Activated CD8-positive, alpha-beta T cell treated with anti-CD3 and anti-CD28 coated beads for 36 hours (primary cell): ENCODE measurements at regions not wholly inside any gene's neighbourhood (a gene's known extent, or its start where the extent isn't known, plus 50 kb on each side); places are given as distances from the start of the nearest gene placed in this dataset.

ENCODE experiments used
- ATAC-seq: fragments of 200-7000 bp; cut with Tn5 transposase; one replicate; pipeline ENCODE4 v1.10.0; 2021; ENCODE audit warnings: mild to moderate bottlenecking, moderate library complexity
- CTCF ChIA-PET: fragments of 350-600 bp; sonication (Branson Sonifier 250); formaldehyde crosslinking; loops from one replicate; lab custom pipeline; 2021; ENCODE audit warnings: antibody characterized with exemption; lab: Charles Lee
- POLR2A ChIA-PET: fragments of 350-600 bp; sonication (Branson Sonifier 250); formaldehyde crosslinking; loops from one replicate; lab custom pipeline; 2021; ENCODE audit warnings: antibody characterized with exemption; lab: Charles Lee
- DNase-seq: peaks from one replicate; pipeline ENCODE4 v3.0.0-alpha.2; 2020
- H3K27ac Mint-ChIP-seq: one replicate; pipeline ENCODE4 v1.8.0; 2021; ENCODE audit warnings: mild to moderate bottlenecking, mixed read lengths
- H3K27me3 Mint-ChIP-seq: one replicate; pipeline ENCODE4 v1.8.0; 2021; ENCODE audit warnings: mixed read lengths
- H3K36me3 Mint-ChIP-seq: one replicate; pipeline ENCODE4 v1.8.0; 2021; ENCODE audit warnings: low read depth, mixed read lengths
- H3K4me1 Mint-ChIP-seq: one replicate; pipeline ENCODE4 v1.8.0; 2021; ENCODE audit warnings: low read depth, mixed read lengths
- H3K4me3 Mint-ChIP-seq: one replicate; pipeline ENCODE4 v1.8.0; 2021; ENCODE audit warnings: mild to moderate bottlenecking, moderate library complexity, mixed read lengths
- H3K9me3 Mint-ChIP-seq: one replicate; pipeline ENCODE4 v1.8.0; 2021; ENCODE audit warnings: mixed read lengths
- CTCF ChIP-seq: fragments of 200-600 bp; IDR thresholded peaks from one replicate; pipeline ENCODE4 v1.8.0; 2022; ENCODE audit warnings: antibody characterized with exemption, mild to moderate bottlenecking
- intact Hi-C: fragments of 100-400 bp; cut with micrococcal nuclease; formaldehyde crosslinking; loops from one replicate; pipeline ENCODE4 v1.10.0; 2022

DNA sequence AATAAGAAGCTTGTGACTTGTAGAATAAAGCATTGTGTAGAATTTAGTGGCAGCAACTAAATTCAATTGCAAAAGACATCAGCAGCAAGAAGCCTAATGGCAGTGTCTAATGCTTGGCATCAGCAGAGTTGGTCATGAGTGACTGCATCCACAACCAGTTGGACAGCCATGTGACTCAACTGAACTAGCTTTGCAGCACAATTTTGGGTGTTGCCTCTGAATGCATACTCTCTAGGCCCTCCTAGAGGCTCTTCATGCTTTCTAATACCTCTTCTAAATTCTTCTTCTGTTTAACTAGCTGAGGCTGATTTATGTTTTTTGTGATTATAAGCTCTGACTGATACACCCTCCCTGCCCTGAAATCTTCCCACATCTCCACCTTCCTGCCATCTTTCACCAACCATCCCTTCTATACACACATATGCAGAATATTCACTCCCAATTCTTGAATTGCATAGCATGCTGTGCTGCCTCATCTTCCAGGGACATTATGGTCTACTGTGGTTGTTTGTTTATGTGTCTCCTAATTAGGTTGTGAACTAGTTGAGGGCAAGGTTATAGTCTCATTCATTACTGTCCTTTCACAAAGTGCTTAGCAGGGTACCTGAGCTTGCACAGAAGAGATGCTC is 266.7 kb upstream of the GJB5 start:
- Mint-ChIP-seq H3K27ac (no peak overlapping the region), H3K9me3 (peaks cover 16% of the 10 kb centered on the region), H3K4me3 (no peak overlapping the region), H3K4me1 (no peaks in the 10 kb centered on the region), H3K36me3 (no peaks in the 10 kb centered on the region), H3K27me3 (peaks cover 12% of the 10 kb centered on the region)
- TF ChIP-seq CTCF, result no peak
- ChIA-PET CTCF (no interaction called here), POLR2A (no interaction called here)
- no peak for DNase-seq
- ATAC-seq, result no peak
- intact Hi-C loops, result no loop called here

GRCh38 chr1:34500451-34500850 is 254.4 kb upstream of the GJB5 start:
- ChIA-PET CTCF (no interaction called here), POLR2A (no interaction called here)
- no peak overlapping the region for H3K27ac Mint-ChIP-seq
- no peaks in the 10 kb centered on the region for H3K36me3 Mint-ChIP-seq
- H3K4me3 Mint-ChIP-seq, result no peak overlapping the region
- H3K4me1 Mint-ChIP-seq, result no peaks in the 10 kb centered on the region
- DNase-seq, result peak; percentile 33
- peaks cover 2% of the 10 kb centered on the region for H3K27me3 Mint-ChIP-seq
- no peak for TF ChIP-seq CTCF
- no peak for ATAC-seq
- intact Hi-C loops, result no loop called here
- peaks cover 2% of the 10 kb centered on the region for H3K9me3 Mint-ChIP-seq

DNA sequence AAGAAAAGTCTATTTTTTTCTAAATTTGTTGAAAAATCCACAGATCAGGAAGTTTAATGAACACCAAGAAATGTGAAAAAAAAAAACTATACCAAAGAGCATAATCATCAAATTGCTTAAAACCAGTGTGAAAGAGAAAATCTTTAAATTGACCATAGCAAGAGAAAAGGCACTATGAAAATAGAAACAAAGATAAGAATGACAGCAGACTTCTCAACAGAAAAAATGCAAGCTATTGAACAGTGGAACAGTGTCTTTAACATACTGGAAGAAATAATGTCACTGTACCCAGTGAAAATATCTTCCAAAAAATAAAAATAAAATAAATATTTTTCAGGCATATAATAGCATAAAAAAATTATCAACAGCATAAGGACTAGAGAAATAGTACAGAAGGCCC is 243.0 kb upstream of the GJB5 start:
- peaks cover 19% of the 10 kb centered on the region for H3K9me3 Mint-ChIP-seq
- no peak for TF ChIP-seq CTCF
- peaks cover 4% of the 10 kb centered on the region for H3K27me3 Mint-ChIP-seq
- ATAC-seq (no peak), DNase-seq (no peak)
- no peak overlapping the region for H3K4me3 Mint-ChIP-seq
- H3K4me1 Mint-ChIP-seq, result no peaks in the 10 kb centered on the region
- H3K27ac Mint-ChIP-seq, result no peak overlapping the region
- POLR2A ChIA-PET, result no interaction called here
- H3K36me3 Mint-ChIP-seq, result no peaks in the 10 kb centered on the region
- intact Hi-C loops, result no loop called here
- CTCF ChIA-PET, result no interaction called here

GRCh38 chr1:34518146-34518699 is 236.6 kb upstream of the GJB5 start:
- ChIA-PET CTCF (no interaction called here), POLR2A (no interaction called here)
- DNase-seq, result no peak
- no peak for ATAC-seq
- H3K36me3 Mint-ChIP-seq, result no peaks in the 10 kb centered on the region
- H3K4me3 Mint-ChIP-seq, result no peak overlapping the region
- intact Hi-C loops, result no loop called here
- no peak for TF ChIP-seq CTCF
- H3K4me1 Mint-ChIP-seq, result no peaks in the 10 kb centered on the region
- H3K9me3 Mint-ChIP-seq, result peaks cover 3% of the 10 kb centered on the region
- no peak overlapping the region for H3K27ac Mint-ChIP-seq
- H3K27me3 Mint-ChIP-seq, result peaks cover 4% of the 10 kb centered on the region

GRCh38 chr1:34520111-34520510 is 234.7 kb upstream of the GJB5 start:
- CTCF ChIA-PET, result no interaction called here
- Mint-ChIP-seq H3K27ac (no peak overlapping the region), H3K4me1 (no peaks in the 10 kb centered on the region), H3K4me3 (no peak overlapping the region), H3K9me3 (peaks cover 3% of the 10 kb centered on the region), H3K27me3 (peaks cover 4% of the 10 kb centered on the region), H3K36me3 (no peaks in the 10 kb centered on the region)
- no peak for TF ChIP-seq CTCF
- intact Hi-C loops, result no loop called here
- POLR2A ChIA-PET, result no interaction called here
- DNase-seq (no peak), ATAC-seq (no peak)
